HG03066 (cell line): ENCODE measurements at regions not wholly inside any gene's neighbourhood (a gene's known extent, or its start where the extent isn't known, plus 50 kb on each side); places are given as distances from the start of the nearest gene placed in this dataset.
"Not testable (repeated sequence)": the region's sequence is repeated elsewhere in the genome, so short reads cannot be mapped to it uniquely, and the experiment has no call there.

ENCODE experiments used
- ATAC-seq: cut with Tn5 transposase; IDR thresholded peaks from one replicate; pipeline ENCODE4 v1.9.1; 2021; ENCODE audit warnings: low read depth; ENCODE audit not compliant: unreplicated experiment

DNA sequence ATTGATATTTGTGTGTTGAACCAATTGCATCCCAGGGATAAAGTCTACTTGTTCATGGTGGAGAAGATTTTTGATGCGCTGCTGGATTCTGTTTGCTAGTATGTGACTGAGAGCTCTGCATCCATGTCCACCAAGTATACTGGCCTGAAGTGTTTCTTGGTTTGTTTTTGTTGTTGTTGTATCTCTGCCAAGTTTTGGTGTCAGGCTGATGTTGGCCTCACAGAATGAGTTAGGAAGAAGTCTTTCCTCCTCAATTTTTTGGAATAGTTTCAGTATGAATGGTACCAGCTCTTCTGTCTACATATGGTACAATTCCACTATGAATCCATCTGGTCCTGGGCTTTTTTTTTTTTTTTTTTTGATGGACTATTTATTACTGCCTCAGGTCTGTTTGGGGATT, 50.9 kb upstream of the OSTN start:
- no peak for ATAC-seq

DNA sequence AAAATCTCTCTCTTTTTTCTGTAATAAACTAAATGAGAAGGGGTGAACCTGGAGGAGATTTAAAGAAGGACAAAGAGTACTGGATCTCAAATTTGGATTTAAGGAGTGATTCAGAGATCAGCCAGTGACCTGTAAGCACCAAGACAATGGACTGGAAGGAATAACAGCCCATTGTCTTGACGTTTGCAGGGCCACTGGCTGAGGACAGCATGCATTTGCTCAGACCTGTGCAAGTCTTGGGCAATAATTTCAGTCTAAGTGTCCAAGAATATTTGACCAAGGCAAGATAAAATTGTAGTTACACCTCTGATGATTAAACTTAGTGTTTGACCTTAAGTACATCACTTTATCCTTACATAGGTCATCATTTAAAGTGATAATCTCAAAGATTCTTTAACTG, 55.8 kb upstream of the OSTN start:
- ATAC-seq, result no peak

GRCh38 chr3:191141728-191142127, 57.3 kb upstream of the OSTN start:
- no peak for ATAC-seq

- ATAC-seq, result peak; percentile 60
Measured at GRCh38 chr3:191139736-191140135, 59.3 kb upstream of the OSTN start.

DNA sequence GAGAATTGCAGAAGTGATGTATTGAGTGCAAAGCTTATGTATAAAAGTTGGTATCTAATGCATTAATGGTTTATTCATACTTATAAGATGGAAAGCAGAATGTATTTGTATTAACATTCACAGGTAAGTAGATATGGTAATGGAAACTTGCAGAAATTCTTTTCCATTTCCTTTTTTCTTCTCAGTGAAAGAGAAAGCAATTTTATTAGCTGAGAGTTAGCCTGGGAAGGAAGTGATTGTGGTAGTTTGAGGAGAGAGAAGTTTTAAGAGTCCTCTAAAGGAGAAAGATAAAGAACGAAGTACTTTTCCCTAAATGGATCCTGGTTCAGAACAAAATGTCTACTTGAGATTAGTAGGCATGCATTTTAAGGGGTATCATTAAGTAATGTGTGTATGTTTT, 60.1 kb upstream of the OSTN start:
- peak; percentile 26 for ATAC-seq

GRCh38 chr3:191137708-191138107, 61.3 kb upstream of the OSTN start:
- no peak for ATAC-seq

- ATAC-seq, result no peak
Measured at GRCh38 chr3:191136347-191136746, 62.7 kb upstream of the OSTN start.

DNA sequence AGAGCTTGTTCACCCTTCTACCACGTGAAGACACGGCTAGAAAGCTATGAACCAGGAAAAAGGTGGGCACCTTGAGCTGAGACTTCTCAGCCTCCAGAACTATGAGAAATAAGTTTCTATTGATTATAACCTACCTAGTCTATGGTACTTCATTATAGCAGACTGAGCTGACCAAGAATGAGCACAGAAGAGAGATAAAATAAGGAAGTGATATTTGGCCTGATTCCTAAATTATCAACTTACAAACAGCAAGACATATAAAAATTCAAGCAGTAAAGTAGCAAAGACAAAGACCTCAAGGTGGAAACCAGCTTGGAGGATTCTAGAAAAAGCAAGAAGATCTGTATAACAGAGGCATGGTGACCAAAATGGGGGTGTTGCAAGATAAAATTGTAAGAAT, 63.9 kb upstream of the OSTN start:
- ATAC-seq, result no peak

DNA sequence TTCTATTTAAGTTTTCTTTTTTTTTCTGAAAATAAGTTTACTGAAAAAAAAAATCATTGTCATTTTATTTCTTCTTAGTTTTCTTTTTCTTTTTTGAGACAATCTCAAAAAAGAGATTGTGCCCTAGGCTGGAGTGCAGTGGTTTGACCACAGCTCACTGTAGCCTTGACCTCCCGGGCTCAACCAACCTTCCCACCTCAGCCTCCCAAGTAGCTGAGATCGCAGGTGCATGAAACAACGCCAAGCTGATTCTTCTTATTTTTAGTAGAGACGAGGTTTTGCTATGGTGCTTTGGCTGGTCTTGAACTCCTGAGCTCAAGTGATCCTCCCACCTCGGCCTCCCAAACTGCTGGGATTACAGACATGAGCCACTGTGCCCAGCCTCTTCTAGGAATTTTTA, 65.7 kb upstream of the OSTN start:
- ATAC-seq, result no peak

GRCh38 chr3:191131305-191131704, 67.7 kb upstream of the OSTN start:
- ATAC-seq, result no peak

- not testable (repeated sequence) for ATAC-seq
Measured at GRCh38 chr3:191124891-191125290, 74.2 kb upstream of the OSTN start.

- ATAC-seq, result no peak
Measured at GRCh38 chr3:191123946-191124345, 75.1 kb upstream of the OSTN start.

DNA sequence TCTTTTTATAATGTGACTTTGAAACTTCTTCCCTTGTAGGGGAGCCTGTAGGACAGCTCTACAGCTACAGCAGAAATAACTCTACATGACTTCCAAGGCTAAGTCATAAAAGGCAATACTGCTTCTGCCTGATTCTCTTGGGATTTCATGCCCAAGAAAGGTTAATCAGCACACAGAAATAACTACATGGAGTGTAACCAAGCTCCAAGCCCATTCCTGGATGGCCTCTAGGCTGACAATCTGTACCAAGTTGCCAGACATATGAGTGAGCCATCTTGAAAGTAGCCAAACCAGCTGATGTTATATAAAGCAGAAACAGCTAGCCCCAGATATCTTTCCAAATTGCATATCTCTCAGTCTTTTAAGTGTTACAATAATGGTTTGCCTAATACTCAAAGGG, 75.8 kb upstream of the OSTN start:
- no peak for ATAC-seq

- peak; percentile 50 for ATAC-seq
Measured at GRCh38 chr3:191120447-191121298, 78.4 kb upstream of the OSTN start.

DNA sequence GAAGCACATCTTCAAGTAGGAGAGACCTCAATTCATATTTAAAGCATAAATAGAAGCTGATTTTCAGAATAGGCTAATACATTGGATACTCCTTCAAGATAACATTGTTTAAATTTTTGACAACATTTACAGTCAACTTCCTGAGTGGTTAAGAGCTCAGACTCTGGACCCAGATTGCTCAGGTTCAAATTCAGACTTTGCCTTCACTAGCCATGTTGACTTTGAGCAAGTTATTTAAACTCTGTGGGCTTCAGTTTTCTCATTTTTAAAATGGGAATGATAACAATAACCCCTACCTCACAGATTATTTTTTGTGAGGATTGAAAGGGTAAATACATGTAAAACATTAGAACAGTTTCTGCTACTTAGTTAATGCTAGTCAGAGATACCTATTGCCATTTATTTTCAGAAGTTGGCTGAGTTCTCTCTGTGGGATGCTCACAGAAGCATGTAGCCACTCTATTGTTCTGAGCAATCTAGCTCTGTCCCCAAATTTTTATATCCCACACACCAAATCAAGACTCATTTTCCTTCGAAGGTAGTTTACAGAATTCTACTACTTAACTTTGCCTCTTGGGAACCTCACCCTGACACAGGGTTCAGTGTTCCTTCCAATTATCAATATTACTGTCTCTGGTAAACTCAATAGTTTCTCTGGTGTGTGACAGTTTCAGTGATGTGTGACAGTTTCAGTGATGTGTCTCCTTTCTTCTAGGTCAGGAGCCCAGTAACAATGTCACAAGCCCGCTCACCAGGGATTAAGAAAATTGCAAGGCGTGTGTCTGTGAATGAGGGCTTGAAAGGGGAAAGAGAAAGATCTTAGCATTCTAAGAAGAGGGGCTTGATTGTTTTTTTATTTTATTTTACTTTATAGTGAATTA, 79.4 kb upstream of the OSTN start:
- peak; percentile 75 for ATAC-seq

DNA sequence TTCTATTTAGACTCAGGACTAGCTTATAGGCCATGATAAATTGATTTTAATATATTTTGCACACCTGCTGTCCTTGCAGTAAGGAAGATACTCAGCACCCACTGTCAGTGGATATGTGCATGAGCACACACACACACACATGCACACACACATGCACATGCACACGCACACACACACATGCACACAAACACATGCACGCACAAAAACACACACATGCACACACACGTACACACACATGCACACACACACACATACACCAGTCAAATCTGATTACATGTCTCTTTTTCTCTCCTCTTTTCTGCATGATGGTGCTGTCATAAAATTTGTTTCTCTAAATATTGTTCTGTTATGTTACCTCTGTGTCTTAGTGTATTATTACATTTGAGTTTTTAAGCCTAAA, 87.3 kb upstream of the OSTN start:
- ATAC-seq, result no peak

- ATAC-seq, result no peak
Measured at GRCh38 chr3:191105418-191105817, 93.6 kb upstream of the OSTN start.

GRCh38 chr3:191100516-191100915, 98.5 kb upstream of the OSTN start:
- ATAC-seq, result no peak

DNA sequence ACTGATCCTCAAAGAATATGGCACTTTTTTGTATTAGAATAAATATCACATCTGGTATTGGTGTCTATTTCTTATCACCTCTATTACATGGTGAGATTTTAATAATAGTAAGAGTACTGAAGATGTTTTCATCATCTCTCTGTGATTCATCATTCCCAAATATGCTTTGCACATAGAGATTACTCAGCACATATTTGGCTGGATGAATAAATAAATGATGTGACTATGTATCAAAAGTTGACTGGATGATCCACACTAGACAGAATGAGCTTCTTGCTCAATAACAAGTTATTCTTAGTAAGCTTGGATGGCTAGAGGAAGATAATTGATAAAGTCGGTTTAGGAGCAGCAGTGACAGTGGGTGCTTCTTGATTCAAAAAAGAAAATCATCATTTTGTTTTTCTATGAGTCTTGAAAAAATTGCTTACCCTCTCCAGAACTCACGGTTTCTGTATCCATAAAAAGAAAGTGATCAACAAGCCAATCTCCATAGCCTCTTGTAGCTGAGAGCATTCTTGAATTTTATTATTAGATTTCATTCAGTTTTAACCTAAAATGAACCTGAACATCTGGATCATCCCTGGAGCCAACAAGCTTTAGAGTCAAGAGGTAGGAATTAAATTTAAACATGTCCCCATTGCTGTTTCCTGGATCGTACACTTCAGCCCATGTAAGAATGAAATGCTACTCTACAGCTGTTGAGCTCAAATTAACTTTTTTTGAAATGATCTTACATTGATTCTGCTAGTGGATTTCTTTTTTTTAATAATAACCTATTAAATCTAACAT, 104.8 kb upstream of the OSTN start:
- no peak for ATAC-seq

DNA sequence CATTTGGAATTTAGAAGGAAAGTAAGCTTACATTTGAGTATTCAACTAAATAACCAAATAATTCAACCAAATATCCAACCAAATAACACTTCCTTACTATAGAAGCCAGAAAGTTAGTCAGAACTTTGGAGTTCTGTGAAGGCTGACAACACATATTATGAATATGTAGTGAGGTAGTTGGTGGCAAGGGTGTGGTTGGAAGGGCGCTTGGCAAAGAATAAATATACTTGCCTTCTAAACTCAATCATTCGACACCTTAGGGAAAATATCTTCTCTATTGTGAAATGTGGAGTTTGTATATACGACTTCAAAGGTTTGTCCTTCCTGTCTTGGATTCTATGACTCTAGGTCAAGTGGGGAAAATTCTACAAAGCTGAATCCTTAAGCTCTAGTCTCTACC, 111.7 kb upstream of the OSTN start:
- no peak for ATAC-seq

- ATAC-seq, result no peak
Measured at GRCh38 chr3:191085091-191085490, 114.0 kb upstream of the OSTN start.
